ENCODE measurements at regions not wholly inside any gene's neighbourhood (a gene's known extent, or its start where the extent isn't known, plus 50 kb on each side); places are given as distances from the start of the nearest gene placed in this dataset.
"Not testable (repeated sequence)": the region's sequence is repeated elsewhere in the genome, so short reads cannot be mapped to it uniquely, and the experiment has no call there.

DNA sequence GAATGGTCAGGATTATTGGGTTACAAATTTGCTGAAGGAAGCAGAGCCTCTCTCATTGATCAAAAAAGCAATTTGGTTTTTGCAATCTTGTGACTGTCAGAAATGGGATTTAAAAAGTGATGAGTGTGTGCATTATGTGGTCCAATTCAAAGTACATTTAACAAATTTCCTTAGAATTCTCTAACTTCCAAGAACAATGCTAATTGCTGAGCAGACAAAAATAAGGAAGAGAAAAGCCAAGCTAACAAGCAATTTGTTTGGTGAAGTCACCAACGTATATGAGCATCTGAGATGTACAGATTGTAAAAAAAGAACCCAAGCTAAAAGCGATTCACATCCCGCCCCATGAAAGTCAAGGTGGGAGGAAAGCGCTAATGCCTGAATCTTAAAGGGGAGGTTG lies 1643.9 kb downstream of the CDH8 start:
- DNase-seq (ENCODE audit: low read depth in 3 of 3): no peak

DNA sequence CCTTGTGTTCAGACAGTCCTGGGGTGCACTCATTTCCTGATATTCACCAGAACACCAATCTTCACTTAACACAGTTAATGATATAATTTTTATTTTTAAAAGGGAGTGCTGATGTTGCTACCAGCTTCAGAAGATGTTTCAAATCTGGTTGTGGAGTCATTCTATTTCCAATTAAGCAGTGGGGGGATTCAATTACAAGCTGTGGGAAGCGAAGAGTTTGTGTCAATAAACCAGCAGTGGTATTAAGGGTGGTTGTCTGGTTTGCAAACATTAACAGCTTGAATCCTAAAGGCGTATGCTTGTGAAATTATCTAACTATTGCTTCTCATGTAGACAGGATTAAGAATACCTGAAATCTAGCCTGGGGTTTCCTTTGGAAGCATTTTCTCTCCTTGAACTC lies 1637.5 kb upstream of the GOT2 start:
- no peak for DNase-seq (ENCODE audit: low read depth in 3 of 3)

DNA sequence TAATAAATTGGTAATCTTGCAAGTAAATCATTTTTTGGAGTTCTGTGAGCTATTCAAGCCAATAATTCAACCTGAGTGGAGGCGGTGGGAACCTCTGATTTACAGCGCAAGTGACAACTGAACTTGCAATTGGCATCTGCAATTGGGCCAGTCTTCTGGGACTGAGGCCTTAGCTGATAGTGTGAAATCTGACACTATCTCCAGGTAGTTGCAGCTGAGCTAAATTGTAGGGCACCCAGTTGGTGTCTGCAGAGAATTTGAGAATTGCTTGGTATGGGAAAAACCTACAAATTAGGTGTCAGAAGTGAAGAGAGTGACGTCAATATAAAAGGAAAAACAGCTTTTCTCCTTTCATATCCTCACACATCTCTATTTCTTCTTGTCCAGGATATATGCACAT lies 1633.6 kb upstream of the GOT2 start:
- no peak for DNase-seq (ENCODE audit: low read depth in 3 of 3)

DNA sequence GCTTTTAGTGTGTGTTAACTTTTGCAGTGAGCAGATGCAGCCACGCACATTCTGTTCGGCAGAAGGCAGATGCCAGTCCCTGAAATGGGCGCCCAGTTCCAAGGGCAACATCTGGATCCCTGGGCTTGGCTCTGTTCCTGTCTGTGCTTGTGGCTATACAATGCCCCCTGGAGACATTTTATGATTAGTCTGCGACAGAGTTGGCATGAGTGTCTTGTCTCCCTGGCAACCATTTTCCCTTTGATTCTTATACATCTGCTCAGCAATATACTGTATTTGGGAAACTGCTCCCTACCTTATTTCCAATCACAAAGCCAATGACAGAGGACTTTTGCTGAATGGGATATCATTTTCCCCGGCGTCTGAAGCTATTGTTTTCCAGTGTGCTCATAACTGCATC lies 1629.5 kb upstream of the GOT2 start:
- no peak for DNase-seq (ENCODE audit: low read depth in 3 of 3)

DNA sequence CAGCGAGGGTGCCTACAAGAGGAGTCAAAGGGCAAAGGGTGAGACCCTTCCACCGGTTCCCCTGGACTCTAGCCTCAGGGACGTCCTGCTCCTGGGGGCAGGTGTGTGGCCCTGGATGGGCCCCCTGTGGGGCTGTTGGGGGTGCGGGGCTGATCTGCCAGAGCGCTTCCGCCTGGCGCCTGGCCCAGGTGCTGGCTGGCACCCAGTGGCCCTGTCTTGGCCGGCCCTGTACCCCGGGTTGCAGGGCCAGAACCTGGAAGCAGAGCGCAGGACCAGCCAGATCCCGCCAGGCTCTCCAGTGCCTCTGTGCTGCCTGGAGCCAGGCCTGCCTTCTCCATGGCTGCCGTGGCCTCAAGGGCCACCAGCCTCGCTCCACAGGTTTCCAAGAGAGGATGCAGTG lies 1625.8 kb upstream of the GOT2 start:
- DNase-seq (ENCODE audit: low read depth in 3 of 3): not testable (repeated sequence)

DNA sequence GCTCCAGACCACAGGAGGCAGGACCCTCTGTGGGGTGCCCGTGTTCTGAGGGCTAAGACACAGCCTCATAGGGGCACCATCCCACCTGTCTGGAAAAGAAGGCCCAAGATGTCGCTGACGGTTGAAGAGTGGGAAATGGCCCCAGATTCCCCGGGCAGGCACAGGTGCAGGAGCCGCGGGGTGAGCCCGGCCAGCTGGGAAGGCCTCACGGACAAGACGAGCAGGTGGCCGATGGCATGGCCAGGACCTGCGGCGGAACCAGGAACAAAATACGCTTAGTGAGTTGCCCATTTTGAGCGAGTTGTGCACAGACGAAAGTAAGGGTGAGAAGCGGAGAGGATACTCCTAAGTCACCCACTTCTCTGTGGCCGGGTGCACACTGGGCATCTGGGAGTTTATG lies 1625.3 kb upstream of the GOT2 start:
- DNase-seq (ENCODE audit: low read depth in 3 of 3): not testable (repeated sequence)

DNA sequence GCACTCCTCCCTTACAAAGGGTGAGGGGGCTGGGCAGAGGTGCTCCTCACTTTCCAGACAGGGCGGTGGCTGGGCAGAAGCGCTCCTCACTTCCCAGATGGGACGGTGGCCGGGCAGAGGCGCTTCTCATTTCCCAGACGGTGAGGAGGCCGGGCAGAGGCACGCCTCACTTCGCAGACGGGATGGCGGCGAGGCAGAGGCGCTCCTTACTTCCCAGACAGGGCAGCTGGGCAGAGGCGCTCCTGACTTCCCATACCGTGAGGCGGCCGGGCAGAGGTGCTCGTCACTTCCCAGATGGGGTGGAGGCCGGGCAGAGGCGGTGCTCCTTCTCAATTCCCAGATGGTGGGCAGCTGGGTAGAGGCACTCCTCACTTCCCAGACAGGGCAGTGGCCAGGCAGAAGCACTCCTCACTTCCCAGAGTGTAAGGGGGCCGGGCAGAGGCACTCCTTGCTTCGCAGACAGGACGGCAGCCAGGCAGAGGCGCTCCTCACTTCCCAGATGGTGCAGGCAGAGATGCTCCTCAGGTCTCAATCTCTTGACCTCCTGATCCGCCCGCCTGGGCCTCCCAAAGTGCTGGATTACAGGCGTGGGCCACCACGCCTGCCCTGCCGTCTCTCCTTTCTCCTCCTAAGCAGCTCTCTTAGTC lies 1623.9 kb upstream of the GOT2 start:
- not testable (repeated sequence) for DNase-seq (ENCODE audit: low read depth in 3 of 3)

DNA sequence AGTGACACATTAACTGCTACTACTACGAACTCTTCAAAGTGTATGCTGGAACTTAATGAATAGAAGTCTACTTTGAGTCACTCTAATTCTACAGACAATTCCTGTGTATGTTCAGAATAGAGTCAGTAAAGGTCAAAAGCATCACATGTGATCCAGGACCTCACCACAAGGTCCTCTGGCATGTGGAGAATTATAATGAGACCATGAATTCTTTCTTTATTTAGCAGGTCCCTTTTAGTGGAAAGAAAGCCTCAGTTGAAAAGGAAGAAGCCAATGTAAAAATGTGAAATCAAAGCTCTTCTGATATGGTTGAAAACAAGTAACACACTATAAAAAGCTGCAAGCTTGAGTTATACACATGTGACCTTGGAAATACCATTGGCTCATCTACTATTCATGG lies 1612.1 kb upstream of the GOT2 start:
- no peak for DNase-seq (ENCODE audit: low read depth in 3 of 3)

DNA sequence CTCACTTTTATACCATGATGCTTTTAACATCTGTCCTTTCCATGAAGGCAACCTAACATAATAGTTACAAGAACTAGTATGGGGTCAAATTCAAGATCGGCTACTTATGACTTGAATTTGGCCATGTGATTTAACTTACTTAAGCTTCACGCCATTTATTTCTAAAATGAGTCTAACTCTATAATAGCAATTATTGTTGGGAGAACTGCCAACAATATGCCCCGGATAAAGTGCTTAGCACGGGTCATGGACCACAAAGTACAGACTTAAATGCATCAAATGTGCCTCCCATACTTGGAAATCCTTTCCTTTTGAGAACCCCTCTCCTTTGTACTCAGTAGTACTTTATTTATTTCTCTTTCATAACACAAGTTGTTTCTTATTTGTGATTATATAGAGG lies 1603.6 kb upstream of the GOT2 start:
- DNase-seq (ENCODE audit: low read depth in 3 of 3): no peak

DNA sequence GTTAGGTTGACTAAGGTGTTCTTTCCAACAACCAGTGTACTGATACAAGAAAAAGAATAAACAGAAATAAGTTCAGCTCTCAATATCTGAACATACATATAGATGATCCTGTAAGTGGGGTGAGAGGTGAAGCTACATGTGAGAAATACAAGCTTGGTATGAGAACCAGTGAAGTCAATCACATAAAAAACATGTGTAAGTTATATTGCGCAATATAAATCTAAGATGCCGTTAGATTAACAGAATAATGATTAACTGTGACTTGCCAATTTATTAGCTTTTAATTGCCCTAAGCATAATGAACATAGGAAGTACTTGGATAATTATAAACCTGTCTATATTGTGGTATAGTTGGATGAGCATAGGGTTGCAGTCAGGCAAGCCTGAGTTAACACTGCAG lies 1597.1 kb upstream of the GOT2 start:
- DNase-seq (ENCODE audit: low read depth in 3 of 3): no peak

DNA sequence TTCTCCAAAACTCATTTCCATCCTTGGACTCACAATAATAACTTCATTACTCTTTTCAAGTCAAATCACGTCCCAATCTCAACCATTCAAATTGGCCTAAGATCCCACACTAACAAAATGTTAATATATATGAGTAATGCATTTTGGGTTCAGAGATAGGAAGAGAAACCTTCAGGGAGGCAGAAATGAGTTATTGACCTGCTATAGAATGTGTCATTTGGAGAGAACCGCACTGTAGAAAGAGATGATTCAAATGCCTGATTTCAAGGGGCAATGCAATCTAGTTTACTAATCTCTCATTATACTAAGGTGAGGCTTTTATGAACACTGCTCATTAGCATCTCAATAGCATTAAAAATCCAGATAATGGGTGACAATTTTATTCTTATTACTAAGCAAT lies 1595.0 kb upstream of the GOT2 start:
- DNase-seq (ENCODE audit: low read depth in 3 of 3): no peak

DNA sequence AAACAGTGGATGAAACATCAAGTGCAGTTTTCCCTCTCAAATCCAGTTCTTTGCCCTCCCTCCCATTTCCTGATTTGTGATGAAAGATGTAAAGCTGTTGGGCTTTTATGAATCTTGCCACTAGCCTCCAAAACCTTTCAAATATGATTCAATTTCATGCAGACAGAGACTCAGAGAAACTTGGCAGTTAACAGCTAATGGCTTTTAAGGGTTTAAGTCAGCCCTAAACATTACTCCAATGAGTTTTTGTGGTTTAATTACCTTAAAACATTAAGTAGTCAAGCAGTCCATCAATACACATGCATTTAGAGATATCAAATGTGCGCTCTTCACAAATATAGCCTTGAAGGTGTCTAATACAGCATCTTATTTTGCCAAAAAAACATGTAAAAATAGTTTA lies 1594.0 kb upstream of the GOT2 start:
- no peak for DNase-seq (ENCODE audit: low read depth in 3 of 3)

DNA sequence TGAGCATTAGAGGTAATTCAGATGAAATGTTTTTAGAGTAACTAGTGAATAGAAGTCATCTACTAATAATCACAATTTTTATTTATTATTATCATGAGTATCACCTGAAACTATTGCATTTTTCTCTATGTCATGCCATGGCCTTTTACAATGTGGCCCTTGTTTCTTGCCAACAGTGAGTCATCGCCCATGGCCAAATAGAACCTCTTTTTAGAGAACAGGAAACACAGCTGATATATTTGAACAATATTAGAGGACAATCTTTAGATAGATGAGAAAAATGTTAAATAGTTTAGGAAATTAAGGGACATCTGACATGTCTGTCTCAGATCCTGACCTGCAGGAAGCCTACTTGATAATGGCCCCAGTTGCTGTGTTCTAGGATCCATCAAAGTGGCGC lies 1584.4 kb upstream of the GOT2 start:
- DNase-seq (ENCODE audit: low read depth in 3 of 3): no peak

DNA sequence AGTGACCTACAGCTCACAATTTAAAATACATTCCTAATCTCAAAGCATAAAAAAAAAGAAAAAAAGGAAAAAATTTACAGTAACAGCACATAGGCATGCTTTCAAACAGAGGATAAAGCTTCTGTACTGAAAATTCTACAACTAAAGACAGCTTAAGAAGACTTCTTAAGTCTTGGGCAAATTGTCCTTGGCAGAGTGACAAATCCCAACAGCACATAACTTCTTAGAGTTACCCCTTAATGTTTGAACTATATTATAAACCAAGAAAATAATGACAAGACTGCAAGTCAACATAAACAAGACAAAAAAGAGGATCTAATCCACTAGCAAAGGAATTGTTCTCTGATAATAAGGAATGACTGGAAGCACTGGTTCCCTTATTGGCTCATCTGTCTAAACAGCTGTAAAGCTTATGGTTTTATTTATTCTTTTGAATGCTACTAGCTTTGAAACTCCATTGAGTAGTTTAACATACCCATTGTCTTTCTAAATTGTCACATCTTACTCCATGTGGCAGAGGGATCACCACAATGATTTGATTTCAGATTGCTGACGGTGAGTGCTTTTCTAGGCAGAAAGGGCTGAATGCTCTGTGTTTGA lies 1576.8 kb upstream of the GOT2 start:
- DNase-seq (ENCODE audit: low read depth in 3 of 3): no peak

DNA sequence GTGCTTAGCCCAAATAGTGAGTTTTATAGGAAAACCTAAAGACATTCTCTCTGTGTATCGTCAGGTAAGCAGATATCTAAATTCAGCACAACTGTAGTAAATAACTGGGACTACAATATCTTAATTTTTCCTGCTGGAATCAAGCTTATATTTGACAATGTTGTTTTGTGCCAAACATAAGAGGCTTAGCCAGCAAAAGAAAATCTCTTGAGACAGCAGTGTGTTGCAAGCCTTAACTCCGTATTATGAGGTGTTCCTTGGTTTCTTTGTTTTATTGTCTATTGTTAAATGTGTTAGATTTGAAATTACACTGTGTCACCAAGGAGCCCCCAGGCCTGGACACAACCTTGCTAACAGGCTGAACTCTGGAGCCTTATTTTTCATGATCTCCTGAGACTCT lies 1570.6 kb upstream of the GOT2 start:
- no peak for DNase-seq (ENCODE audit: low read depth in 3 of 3)

DNA sequence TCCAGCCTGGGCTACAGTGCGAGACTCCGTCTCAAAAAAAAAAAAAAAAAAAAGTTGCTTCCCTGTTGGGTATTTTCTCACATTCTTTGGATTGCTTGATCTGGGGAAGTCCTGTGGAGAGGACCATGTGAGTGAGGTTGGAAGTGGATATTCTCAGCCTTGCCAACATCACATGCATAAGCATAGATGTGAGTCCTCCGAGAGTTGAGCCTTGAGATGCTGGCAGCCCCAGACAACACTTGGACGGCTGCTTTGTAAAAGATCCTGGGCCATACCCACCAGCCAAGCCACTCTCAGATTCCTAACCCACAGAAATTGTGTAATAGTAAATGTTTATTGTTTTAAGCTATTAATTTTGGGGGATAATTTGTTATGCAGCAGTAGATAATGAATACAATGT lies 1570.0 kb upstream of the GOT2 start:
- DNase-seq (ENCODE audit: low read depth in 3 of 3): no peak

DNA sequence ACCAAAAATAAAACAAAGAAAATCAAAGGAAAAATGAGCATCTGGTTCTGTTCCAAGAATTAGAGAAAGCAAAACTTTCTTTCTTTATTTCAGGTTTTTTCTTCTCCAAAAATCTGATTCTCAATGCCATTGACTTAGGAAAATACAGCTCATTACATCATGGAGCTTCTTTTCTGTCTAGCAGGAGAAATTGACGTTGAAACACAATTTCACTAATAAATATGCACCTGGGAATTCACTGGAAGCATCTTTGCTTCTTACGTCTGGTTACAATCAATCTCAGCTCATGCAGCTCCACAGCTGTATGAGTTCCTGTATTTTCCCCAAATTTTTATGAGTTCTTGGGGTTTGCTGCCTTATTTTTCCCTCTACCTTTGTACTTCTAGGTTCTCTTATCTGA lies 1568.6 kb upstream of the GOT2 start:
- no peak for DNase-seq (ENCODE audit: low read depth in 3 of 3)

DNA sequence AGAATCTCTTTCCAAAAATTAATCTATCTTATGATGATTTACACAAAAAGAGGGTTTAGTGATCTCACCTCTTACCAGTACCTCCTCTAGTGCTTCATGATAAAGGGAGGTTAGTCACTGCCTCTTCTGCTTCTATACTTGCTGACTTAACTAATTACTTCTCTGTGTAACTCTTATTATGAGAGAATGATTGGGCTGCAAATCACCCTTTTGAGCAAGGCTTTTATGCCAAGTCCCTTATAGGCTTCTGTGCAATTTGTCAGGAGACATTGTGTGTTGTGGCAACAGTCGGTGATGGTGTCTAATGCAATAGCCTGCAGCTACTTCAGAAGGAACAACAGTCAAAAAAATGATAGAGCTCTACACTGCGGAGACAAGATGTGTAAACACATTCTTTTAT lies 1568.1 kb upstream of the GOT2 start:
- DNase-seq (ENCODE audit: low read depth in 3 of 3): no peak

DNA sequence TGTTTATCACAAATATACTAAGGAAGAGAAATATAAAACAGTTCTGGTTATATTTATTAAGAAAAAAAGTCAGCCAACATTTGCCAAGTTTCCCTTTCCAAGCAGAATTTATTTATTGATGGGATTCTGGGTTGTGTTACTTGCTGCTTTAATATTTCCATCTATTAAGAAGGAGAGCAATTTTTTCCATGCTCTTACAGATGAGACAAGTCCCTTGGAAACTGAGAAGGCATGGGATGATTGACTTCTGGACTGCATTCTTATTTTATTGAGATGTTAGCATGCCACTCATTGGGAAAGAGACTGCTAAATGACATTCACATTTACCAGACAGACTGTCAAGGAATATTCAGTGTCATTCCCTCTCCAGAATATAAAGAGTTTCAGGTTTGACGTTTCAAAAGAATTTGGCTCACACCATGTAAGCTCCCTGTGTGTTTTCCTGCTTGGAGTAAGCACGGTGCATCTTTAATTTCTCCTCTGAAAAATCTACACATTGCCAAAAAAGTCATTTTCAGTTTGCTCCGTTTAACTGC lies 1565.2 kb upstream of the GOT2 start:
- DNase-seq (ENCODE audit: low read depth in 3 of 3): no peak

DNA sequence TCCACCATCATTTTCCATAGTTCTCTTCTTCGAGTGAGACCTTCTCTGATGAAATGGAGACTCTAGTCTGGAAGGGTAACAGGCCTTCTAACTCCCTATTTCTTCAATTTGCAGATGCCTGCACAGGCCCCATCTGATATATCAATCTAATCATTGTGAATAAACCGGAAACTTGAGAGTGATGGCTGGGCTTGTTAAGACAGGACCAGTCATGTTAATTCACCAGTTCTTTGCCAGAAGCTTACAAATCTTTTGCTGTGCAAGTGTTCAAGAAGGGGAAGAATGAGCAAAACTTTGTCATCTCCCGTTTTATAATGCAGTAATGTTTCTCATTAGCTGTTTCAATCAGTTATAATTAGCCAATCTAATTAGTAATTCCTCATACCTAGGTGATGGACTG lies 1561.3 kb upstream of the GOT2 start:
- no peak for DNase-seq (ENCODE audit: low read depth in 3 of 3)

DNA sequence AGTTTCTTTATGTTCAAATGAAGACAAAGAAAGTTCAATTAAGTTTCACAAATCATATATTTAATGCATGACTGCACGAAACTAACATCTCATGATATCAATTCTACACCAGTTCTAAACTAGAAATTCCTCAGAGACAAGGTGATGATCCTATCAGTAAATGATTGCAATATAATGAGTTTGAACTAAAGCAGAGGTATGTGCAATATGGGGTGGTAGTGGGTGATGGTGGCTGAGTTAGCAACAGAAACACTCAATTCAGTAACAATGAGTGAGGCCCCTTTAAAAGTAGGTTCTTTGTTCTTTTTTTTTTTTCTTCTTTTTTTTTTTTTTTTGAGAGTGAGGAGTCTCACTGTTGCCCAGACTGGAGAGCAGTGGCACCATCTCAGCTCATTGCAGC lies 1551.7 kb upstream of the GOT2 start:
- DNase-seq (ENCODE audit: low read depth in 3 of 3): no peak

DNA sequence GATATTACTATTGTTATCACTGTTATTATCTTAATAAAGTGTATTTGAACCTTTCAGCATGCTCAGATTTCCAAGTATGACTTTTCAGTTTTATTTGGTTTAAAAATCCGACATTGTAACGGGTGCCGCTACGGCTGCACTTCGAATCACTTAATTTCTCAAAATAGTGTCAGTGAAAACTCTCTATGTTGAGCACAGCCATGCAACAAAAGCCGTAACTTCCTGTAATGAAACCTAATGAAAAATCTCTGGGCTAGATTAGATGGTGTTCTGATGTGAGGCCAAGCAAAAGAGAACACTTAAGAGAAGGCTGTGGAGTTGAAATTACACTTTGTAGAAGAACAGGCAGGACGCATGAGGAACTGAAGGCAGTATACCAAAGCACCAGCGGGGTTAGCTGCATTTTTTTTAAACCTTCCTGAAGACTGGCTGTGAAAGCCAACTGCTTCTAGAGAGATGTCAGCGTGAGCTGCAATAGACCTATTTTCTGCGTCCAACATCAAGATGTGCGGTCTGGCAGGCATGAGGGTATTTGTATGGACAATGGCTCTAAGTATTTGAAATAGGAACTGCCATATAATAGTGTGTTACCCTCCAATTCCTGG lies 1545.0 kb upstream of the GOT2 start:
- no peak for DNase-seq (ENCODE audit: low read depth in 3 of 3)

DNA sequence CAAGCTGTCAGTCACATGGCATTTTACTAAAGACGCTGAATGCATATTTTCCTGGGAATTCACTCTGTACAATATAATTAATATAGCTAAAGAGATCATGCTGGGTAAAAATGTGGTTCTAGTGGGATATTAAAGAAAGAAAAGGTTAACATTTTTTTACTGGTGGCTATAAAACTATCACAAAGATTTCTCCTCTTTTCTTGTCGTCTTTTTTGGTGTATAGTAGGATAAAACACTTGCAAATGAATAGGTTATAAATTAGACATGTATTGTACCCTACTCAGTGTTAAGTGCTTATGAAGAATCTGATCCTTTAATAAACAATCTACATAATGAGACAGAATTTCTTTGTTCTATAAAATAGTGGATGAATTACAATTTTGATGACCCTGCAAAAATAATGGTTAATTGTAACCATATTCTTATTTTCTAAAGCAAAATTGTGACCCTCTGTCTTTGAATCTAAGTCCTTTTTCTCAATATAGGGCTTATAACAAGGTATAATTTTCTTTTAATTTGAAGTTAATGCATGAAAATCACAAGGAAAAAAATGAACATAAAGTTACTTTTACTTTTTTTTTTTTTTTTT lies 1540.4 kb upstream of the GOT2 start:
- DNase-seq (ENCODE audit: low read depth in 3 of 3): no peak

Data from stimulated activated CD4-positive, alpha-beta T cell treated with anti-CD3 and anti-CD28 coated beads, TNF-alpha, amount 100 ng/mL, for 48 hours (primary cell).